ENCODE measurements at regions not wholly inside any gene's neighbourhood (a gene's known extent, or its start where the extent isn't known, plus 50 kb on each side); places are given as distances from the start of the nearest gene placed in this dataset.

- TF ChIP-seq CTCF (IDR thresholded peaks at IDR 0.05; ENCODE audit: low read depth, low read length, missing input control) (no peak), TAF1 (conservative IDR thresholded peaks at IDR 0.05) (no peak), EGR1 (IDR thresholded peaks at IDR 0.05; ENCODE audit: low read depth in 2 of 2) (no peak), RAD21 (IDR thresholded peaks at IDR 0.05) (no peak), SP1 (IDR thresholded peaks at IDR 0.05) (no peak)
Measured at GRCh38 chr1:79705218-79705617, 698.7 kb upstream of the ADGRL4 start.

All from liver (tissue), 3 donors.